C1 segment of cervical spinal cord (tissue), 14 donors: ENCODE measurements at regions not wholly inside any gene's neighbourhood (a gene's known extent, or its start where the extent isn't known, plus 50 kb on each side); places are given as distances from the start of the nearest gene placed in this dataset.

Source experiments
- DNase-seq, 14 donors: peaks; one replicate each; lab custom pipeline; 2025; lab: John Stamatoyannopoulos, UW

DNA sequence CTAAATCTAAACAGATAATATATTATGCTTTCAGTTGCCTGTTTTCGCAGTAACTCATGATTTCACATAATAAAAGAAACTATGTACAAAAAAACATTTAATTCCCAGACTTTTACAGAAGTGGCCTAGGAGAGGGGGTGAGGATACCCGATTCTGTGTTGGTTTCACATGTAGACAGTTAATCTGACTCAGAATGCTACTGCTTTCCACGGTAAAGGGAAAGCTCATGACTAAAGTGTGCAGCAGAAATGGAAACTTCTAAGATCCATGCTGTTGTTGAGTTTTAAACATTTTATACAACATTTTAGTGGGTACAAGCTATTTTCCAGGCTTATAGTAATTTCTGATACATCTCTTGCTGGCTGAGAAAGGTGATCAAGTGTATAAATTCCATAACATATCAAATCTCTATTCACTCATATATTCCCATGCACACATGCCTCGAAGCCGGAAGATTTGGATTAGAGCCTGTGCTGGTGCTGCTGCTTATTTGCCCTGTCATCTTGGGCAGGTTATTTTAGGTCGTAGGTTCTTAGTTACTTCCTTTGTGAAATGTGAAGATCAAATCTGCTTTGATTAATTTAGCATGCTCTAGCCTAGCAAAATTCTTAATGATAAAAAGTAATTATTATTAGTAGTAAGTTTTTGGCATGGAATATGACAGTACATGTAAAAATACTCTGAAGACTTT, 896.7 kb upstream of the MAP3K7 start:
- no peak for DNase-seq

DNA sequence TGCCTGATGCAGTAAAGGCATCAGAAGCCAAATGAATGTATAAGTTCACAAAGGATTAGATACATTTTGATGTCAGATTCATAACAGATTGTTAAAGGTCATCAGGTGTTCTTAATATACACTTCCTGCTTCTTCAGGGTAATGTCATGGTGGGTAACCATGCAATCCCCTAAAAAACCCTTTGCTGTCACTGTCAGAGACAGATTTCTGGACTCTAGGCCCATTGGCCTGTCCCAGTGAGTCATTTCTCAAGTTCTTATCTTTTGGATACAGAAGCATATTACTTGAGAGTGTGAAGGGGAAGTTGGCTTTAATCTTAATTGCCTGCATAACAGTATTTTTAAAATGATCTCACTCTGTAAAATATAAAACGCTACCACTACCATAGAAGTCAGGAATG, 895.6 kb upstream of the MAP3K7 start:
- no peak for DNase-seq

DNA sequence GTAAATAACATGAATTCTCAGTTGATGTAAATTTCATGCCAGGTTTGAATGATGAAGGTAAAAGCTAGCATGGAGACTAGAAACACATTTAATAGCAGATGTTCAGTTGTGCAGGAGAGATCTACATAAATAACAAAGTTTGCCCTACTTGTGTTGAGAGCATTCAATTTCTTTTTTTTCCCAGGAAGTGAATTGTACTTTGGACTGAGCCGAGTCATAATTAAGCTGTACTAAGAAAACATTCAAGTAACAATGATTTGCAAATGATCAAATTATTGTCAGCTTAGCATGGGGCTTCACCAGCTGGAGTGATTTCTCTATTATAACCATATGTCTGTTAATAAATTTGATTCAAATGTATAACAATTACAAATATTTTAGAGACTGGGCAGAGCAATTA, 893.5 kb upstream of the MAP3K7 start:
- no peak for DNase-seq

DNA sequence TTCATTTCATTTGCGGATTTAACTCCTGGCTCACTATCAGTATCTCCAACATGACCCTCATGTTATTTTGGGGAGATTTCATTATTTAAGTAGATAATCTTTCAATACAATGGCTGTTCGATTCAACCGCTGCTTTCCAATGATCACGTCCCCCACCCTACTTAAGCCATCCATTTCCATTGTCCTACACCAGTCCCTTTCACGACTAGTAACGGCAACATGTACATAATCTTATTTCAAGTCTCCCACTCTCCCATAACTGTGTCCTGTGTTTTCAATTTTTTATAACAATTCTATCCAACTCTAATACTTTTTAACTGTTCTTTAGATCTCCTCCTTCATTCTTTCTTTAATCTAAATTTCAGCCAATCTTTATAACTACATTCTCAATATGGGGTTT, 890.8 kb upstream of the MAP3K7 start:
- DNase-seq = no peak

DNA sequence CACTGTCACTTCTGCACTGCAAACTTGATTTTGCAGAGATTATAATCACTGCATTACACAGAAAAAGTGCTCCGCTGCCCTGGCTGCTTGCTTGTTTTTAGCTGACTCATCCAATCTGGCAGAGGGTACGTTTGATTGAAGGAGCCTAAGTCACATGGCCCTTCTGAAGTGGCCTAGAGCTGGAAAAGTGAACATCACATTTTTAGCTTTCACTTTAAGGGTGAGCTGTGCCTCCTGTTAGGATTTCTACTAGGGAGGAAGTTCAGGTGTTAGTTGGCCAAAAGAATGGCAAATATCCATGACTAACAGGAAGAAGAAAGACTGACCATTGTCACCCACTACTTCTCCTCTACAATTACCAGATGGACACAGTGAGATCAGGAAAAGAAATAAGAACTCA, 889.1 kb upstream of the MAP3K7 start:
- DNase-seq = peak in 4 of 14 donors; percentile 1 to 4 (median 4)

DNA sequence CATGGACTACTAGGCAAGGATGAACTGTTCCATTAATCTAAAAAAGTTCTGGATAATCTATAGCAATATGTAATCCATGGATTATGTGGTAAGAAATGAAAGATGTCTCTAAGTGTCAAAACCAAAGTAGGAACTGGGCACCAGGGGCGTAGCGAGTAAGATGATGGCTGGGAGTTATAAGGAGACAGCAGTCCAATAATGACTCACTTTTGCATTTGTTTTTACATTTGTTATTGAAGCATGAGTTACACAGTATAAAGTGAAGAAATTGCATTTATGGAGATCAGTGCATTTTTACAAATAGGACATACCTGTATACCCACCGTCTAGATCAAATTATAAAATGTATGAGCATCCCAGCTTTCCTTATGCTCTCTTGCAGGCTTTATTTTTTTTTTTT, 878.5 kb upstream of the MAP3K7 start:
- no peak for DNase-seq

DNA sequence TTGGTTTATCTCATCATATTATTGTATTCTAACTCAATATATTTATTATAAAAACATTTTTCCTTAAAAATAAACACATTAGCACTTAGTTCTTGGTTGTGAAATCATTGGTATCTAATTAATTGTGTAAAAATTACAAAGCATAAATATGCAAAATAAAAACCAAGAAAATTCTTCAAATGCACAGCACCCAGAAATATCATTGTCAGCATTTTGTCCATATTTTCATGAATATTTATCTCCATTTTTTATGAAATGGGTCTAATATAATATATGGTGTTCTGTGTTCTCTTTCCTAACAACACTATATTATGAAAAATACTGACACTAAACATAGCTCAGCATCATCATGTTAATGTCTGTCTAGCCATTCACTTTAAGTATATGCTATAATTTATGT, 877.8 kb upstream of the MAP3K7 start:
- DNase-seq = no peak

DNA sequence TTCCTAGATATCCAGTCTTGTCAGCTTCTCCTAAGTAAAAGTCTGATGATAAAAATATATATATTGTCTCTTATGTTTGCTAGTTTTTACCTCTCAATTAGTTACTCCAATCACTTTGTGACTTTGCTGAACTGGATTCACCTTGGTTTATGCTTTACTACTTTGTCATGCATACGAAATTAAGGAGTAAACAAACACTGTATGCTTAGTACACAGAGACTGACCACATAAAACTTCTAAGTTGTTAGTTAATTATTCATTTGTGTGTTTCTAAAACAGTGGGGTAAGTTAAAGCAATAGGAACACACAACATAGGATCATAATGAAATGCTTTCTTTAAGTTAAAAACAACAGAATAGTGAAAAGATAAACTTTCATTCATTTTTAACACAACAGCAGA, 877.3 kb upstream of the MAP3K7 start:
- DNase-seq = no peak

DNA sequence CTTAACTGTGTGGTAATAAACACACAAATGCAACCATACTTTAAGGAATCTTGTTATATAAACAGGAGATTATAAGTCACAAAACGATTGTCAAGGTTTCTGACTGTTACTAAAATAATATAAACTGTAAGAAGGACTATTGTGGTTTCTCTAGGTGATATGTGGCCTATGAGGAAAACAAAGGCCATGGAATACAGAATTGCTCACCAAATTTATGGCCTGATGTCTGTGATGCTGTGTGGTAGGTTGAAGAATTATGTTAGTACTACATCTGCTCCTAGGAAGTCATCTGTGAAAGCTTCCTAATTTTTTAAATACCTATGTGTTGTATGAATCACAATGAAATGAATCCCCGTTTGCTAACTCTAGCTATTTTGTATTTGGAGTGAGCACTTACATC, 875.4 kb upstream of the MAP3K7 start:
- DNase-seq = no peak

DNA sequence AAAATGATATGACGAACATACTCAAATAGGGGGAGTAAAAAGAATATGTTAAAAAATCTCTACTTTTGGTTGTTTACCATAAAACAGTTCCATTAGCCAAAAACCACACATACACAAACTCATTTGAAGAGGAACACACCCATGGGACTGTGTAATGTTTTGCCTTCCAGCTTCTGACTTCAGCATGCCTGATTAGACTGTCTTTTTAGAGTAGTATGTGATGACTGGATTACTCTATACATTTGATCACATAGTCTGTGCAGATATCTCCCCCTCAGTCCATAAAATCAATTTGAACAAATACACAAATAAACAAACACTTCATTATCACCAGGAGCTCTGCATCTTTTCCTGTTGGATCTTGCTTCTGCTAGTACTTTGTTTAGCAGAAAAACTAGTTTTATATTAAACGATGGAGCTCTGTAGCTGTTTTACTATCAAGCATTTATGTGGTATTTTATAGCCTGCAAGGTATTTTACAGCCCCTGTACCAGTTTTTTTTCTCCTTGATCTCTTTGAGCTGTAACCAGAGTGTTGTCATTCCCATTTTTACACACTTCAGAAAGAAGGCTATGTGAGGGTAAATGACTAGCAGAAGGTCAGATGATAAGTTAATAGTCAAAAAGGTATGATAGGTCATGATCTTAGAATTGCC, 866.5 kb upstream of the MAP3K7 start:
- no peak for DNase-seq

DNA sequence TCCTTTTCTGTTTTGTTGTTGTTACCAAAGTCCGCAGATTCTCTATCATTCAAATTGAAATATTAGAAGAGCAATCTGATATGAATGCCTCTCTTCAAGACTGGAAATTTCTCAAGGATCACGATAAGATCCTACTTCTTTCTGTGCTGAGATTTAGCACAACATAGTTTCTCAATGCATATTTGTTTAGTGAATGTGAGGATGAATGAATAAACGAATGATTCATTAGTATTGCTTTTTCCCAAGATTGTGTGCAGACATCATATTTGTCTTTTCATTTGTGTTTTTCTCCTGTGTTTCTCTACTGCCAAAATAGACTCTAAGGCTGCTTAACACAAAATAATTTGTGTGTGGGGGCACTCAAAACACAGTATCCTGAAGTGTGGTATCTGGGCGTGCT, 862.7 kb upstream of the MAP3K7 start:
- no peak for DNase-seq

DNA sequence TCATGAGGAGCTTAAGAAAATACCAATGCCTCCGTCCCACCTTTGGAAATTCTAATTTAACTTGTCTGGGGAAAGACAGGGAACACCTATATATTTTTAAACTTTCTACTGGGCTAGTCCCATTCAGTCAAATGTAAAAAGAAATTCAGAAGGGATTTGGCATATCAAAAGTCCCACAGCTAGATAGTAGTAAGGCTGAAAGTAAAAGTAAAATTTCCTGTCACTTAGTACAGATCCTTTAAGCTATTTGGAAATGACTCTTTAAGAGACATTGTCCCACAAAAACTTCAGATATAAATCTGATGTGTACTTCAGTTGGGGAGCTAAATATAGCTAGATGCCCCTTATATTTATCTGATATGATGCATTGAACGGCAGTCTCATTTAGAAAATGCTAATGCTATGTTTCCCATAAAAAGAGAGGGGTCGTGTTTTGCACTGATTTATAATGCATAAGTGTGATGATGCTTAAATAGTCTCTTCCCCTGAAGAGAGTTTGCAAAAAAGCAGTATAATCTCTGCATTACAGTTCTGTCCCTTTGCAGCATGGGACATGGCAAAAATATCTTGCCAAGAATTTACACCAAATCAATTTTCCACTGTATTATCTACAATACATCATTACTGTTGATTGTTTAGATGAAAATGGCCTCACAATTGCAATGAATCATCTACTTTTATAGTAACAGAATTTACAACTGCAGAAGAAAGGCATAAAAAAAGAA, 860.8 kb upstream of the MAP3K7 start:
- no peak for DNase-seq

DNA sequence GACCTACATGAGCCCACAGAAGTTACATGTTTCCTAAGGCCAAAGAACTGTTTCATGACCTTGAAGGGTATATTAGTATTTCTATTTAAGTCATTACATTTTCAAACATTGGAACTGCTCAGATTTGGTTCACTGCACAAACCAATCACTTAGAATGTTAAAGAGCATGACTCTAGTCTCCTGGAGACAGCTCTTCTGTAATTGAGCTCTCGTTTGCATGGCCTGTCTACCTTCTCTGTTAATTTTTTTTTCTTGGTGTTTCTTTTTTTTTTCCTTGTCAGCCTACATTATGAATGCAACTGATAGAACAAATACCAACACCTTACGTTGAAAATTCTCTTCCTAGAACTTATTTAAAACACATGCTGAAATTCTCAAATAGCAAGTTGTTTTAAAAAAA, 860.2 kb upstream of the MAP3K7 start:
- no peak for DNase-seq

DNA sequence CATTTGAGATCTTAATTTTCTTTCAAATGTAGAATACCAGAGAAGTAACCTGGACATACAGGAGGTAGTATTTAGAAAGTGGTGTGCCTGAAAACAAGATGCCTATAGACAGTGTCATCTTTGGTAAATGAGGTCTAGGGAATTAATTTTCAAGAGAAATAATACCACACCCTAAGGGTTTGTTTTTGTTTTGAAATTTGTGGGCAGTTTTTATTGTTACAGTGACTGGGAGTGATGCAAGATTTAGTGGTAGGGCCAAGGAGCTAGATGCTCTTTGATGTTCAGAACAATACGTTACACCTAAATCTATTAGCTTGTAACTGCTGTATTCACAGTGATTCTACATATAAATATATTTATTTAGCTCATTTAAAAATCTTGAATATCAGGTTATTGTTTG, 856.5 kb upstream of the MAP3K7 start:
- no peak for DNase-seq

DNA sequence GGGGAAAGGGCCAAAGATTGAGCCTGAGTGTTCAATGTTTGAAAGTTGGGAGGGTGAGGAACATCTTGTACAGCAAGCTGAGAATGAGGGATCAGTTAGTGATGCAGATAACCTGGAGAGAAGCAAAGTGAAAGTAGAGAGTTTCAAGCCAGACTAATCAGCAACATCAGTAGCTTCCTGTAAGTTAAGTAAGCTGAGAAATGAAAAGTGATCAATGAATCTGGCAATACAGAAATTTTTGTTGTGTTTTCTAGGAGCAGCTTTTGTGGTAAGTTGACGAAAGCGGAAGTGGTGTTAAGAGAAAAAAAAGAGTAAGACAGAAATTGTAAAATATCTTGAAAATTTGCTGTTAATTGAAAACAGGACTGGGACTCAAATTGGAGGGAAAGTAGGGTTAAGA, 855.5 kb upstream of the MAP3K7 start:
- DNase-seq = no peak

DNA sequence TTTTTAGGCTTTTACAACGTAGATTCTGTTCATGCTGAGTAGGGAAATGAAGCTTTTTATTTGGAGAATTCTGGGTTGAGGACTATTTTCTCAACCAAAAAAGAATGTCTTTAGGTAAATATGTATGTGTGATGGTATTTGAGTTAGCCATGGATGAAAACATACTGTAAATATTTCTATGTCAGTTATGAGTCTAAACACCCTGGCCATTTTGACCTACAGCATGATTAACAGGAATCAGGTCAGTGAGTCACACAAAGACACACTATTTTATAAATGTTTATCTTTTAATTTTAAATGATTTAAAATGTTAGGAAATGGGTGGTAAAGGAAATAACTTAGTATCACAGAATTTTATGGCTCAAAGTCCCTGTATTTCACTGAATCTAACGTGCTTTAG, 851.7 kb upstream of the MAP3K7 start:
- no peak for DNase-seq

DNA sequence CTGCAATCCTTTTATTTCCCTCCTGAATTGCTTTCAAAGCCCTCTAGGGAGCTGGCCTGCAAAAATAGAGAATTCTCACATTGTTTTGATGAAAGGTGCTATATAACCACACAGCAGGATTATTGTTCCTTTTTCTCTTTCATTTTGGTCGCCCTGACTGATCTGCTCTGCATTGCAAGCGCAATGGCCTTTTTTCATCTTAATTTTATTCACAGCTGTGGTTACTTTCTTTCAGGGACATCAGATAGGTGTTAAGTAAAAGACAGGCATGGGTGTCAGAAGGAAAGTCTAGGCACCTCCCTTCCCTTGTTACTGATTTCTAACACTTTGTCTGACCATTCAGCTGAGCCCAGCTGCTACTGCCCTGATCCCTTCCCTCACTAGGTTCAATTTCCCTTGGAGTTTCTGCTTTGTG, 850.5 kb upstream of the MAP3K7 start:
- DNase-seq = no peak

DNA sequence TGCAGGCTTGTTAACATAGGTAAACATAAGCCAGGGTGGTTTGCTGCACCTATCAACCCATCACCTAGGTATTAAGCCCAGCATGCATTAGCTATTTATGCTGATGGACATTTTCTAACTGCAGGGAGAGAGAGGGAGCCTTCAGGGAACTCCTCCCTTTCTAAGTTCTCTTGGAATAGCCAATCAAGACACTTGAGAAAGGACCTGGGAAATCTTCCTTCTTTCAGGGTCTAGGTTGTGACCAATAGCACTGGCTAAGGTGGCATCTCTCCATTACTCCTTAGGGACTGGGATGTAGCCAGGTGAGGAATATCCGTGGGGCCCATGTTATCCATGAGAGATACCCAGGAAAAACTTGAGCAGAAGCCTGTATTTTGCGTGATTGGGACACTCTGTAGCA, 849.6 kb upstream of the MAP3K7 start:
- DNase-seq = no peak

DNA sequence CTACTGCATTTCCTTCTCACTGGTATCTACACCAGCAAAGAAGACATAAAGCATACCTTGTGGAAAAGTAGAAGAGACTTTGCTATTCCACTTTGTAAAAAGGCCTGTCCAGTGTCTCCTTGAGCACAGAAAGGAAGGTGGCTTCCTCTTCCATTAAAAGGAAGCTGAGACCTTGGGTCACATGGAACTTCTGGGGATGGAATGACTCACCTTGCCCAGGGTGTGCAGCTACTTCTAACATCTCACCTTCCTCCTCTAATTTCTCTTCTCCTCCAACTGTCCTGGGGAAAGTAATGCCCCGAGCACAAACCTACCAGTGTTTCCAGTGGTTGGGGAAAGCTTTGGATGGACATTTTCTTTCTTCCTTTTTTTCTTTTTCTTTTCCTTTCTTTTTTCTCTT, 848.8 kb upstream of the MAP3K7 start:
- no peak for DNase-seq

DNA sequence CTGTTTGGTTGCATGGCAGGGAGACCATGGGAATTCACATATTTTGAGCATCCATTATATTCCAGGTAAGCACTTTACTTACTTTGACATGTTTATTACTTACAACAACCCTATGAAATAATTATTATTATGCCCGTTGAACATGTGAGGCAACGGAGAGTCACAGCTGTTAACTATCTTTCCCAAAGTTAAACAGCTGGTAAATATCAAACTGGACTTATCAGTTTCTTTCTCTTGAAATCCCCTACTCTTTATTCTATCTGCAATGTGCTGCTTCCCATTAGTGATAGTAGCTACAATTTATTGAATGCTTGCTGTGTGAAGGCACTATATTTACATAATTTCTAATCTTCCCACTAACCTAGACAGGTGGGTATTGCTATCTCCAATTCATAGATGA, 847.7 kb upstream of the MAP3K7 start:
- DNase-seq = no peak

DNA sequence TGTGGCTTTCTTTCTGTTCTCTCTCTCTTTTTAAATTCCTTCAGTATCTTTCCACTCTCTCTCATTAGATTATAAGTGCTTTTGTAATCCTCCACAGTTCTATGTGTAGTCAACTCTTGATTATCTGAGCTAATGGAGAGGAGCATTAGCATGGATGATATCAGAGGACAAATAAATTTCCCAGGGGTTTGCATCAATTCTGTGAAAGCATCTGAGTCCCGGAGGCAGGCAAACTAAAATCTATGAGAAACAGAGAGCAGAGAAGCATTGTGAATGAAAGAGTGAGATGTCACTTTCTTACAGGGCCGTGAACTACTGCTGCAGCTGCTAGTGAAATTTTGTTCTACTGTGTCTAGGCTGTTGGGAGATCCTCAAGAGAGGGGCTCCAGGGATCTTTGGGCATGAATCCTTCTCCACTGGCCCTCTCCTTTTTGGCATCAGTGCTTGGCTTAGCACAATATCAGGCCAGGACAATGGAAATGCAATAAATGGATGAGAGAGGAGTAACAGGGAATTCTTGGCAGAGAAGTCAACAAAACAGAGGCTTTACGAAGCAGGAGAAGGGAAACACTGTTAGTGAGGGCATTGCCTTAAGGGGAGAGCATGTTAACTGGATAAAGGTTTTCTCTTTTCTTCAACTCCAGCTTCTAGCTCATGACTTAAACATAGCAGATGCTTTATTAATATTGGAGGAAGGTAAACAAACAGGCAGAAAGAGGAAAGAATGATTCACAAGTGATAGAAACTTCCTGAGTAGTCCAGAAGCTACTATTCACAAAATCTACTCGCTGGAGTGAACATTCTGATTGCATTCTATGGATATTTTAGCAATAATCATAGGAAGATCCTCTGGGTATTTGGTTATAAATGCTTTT, 847.0 kb upstream of the MAP3K7 start:
- DNase-seq = no peak

DNA sequence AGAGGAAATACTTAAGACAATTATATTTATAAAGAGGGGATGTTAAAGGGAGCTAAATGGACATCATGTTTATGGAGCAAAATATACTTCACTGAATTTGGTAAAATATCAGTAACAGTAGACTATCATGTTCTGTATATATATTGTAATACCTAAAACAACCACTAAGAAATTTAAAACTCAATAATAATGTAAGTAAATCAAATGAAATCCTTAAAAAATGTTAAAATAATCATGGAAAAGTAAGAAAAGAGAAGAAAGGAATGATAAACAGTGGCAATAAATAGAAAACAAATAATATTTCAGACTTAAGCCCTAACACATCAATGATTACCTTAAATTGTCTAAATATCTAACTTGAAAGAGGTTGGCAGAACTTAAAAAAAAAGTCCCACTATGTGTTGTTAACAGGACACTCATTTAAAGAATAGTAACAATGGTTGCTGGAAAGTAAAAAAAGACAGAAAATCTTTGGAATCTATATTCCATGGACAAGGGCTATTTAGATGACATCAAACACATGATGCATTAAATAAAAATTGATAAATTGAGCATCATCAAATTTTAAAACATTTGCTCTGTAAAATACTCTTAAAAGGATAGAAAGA, 842.2 kb upstream of the MAP3K7 start:
- DNase-seq = no peak
